HG02623 (cell line): ENCODE measurements at regions not wholly inside any gene's neighbourhood (a gene's known extent, or its start where the extent isn't known, plus 50 kb on each side); places are given as distances from the start of the nearest gene placed in this dataset.
"Not testable (repeated sequence)": the region's sequence is repeated elsewhere in the genome, so short reads cannot be mapped to it uniquely, and the experiment has no call there.

Source experiments
- ATAC-seq: cut with Tn5 transposase; IDR thresholded peaks from one replicate; pipeline ENCODE4 v1.9.1; 2021; ENCODE audit warnings: moderate library complexity; ENCODE audit not compliant: unreplicated experiment

DNA sequence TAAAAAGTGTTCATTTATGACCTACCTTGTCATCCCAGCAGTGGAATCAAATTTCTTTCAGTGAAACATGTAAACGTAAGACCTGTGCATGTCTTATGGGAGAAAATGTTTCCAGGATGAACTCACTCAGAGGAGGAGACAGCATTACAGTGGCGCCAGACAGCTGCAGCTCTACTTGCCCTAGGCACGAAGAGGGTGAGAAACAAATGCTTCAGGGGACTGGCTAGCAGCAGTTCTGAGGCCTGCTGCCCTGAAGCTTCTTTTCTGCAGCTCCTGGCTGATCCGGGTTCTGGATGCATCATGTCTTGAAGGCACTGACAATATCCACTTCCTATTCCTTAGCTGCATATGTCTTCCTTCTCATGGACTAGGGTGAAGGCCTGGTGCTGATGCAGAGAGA lies 120.2 kb downstream of the QRSL1 start:
- ATAC-seq = no peak

DNA sequence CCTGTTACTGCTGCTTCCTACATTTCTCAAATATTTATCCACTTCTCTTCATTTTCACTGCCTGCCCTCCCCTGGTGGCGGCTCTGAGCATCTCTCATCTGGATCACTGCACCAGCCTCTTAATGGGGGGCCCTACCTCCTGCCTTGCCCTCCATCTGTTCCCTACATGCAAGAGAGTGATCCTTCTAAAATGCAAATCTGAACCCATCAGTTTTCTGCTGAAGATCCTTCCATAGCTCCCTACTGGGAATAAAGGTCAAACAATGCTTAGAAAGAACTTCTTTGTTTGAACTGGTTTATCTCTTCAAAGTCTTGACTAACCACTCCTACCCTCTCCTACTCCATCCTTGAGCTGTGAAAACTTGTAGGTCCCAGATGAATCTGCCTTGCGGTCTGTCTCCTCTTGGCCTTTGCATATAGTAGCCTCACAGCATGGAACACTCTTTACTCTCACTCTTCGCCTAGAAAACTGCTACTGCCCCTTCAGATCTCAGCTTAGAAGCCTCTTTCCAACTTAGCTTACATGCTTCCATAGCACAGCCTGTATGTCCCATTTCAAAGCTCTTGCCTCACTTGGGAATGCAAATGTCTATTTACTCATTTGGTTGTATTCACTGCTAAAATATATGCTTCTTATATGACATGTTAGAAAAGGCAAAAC lies 119.3 kb downstream of the QRSL1 start:
- no peak for ATAC-seq

DNA sequence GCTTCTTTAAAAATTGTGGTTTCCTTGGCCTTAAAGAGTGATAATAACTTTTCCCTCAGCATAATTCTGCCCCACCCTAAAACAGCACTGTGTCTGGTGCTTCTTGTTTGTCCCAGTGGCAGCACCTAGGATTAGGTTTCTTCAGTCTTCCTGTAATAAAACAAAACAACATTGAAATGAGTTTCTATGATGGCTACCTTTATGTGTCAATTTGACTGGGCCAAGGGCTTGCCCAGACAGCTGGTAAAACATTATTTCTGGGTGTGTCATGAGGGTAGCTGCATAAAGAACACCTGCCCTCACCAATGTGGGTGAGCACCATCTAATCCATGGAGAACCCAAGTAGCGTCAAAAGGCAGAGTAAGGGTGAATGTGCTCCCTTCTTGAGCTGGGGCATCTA lies 117.8 kb downstream of the QRSL1 start:
- no peak for ATAC-seq

DNA sequence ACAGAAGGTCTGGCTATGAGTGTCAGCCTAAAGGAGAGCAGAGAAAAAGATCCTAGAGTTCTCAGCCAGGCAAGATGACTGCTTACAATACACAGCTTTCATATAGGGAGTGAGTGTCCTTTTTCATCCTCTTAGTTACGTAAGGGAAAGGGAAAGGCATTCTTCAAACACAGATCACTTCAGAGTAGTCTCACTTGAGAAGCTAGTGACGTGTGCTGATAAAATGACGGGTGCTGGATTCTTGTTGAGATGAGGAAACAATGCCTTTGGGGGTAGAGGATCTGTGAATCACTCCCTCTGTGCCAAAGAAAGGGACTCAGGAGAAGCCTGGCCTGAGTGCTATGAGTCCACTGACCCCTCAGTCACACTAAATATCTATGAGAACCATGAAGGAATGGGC lies 117.3 kb downstream of the QRSL1 start:
- no peak for ATAC-seq

DNA sequence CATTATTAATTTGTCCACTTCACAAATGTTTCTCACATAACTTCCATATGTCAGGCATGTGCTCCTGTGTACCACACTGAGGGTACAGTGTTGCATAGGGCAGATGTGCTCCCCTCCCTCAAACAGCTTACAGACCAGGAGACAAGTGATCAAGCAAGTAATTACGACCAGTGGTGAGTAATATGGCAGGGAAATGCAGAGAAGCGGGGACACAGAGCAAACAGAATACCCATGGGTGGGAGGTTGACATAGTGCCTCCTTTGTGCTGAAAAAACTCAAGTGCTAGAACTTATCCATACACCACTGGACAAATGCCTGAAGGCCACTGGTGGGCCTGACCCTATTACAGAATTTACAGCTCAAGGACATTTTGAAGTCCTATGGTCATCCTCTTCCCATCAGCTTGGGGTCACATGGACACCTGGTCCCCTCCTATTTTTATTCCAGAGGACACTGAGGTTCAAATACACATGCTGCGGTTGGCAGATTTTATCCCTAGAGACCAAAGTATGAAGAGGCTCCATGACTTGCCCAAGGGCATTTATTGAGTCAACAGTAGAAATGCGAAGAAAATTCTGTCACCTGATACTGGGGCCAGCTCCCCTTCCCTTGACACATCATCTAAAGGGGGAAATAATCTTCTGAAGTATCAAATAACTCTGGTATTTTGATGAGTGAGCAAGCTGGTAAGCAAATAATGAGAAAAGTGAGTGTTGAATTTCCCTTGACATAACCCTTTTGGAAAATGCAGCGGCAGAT lies 116.6 kb downstream of the QRSL1 start:
- no peak for ATAC-seq

DNA sequence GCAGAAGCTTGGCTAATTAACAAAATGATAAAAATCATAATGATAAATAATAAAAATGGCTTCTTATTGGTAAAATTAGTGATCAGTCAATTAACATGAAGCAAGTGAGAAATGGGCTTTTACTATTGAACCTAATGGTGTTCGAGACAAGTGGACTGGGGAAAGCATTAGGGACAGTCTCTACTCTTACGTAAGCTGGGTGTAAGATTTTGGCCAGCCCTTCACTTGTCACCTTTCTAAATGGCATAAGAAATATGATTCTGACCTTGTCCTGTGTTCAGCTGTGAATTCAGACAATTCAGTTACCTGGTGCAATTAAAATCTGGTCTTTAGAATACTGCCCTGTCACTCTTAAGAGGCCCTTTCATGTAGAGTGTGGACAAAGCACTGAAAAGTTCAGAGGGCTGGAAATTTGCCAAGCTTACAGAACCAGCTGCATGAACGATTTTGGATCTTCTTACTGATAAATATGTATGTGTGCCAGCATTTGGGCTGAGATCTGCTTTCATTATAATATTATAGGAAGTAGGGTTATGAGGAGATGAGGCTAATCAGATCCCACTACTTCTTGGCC lies 115.9 kb downstream of the QRSL1 start:
- ATAC-seq = no peak

DNA sequence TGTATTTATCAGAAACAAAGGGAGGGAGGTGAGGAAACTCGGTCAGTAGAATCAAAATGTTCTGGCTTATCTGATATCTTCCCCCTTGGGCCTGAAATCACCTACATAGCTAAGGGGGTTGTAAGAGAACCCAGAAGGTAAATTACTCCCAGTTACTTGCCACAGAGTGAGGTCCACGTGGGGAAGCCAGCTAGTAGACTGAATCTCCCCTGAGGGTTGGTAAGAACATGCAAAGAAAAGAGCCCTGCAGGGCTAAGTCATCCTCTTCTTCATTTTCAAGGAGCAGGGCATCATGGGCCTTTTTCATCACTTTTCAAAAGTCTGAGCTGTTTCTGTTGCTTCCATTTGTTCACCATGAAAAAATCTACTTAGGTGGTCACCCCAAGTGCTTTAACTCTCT lies 115.4 kb downstream of the QRSL1 start:
- ATAC-seq = no peak

DNA sequence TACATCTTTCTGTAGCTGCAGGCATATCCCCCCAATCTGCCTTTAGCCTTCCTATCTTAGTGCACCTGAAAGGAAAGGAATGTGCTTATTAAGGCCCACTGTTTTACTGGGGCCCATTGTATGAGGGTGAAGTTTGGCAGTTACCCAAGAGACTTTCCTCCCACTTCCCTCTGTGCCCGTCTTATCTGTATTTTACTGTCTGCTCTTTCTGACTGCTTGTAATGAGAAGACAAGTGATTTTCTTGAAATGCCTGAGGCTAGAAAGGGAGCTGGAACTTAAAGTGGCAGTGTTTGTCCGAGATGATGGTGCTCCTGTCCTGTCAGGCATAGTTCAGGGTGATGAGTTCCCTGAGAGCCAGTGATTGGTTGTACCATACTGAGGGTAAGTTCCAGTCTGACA lies 114.7 kb downstream of the QRSL1 start:
- not testable (repeated sequence) for ATAC-seq

DNA sequence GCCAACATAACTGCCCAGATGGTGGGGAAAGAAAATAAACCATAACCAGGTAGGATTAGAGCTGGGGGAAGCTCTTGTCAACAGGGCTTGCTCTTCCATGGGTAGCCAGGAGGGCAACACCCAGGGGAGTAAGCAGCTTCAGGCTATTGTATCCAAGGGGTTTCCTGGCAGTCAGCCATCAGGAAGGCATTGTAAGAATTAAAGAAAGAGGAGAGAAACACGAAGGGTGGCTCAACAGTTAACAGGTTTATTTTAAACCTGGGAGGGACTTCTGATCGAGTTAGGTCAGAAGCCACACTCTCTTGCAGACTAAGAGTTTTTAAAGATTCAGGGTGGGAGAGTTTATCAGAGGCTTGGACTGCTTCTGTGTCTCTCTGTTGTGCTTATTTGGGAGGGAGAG lies 114.2 kb downstream of the QRSL1 start:
- ATAC-seq = no peak

DNA sequence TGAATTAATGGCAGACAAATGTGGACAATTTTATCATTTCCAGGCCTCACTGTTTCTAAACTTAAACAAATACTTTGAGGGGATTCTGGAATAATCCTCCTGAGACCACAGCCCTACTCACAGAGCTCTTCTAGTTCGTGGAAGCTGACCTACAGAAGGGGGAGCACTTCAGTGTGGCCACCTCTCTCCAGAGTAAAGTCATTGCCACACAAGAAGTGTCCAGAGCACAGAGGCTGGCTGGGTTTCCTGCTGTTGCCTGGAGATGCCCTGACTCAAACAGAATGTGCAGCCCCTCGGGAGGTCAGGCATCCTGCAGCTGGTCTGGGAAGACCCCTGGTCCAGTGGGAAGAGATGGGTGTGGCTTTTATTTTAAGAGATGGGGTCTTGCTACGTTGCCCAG lies 110.9 kb downstream of the QRSL1 start:
- ATAC-seq = no peak

DNA sequence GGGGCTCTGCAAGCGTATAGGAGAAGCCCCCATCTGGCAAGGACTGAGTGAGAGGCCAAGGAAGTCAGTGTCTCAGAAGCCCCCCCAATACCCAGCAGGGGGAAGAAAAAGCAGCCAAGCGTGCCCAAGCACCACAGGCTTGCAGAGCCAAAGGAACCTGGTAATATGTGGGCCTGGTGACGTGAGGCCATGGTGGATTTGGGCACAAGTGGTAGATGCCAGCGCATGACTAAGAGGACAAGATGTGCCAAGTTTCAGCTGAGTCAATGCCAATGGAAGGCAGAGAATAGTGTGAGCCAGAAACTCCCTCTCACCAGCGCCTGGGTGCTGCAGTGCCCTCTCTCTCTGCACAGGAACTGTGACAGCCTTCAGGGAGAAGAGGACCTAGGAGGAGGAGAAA lies 110.0 kb downstream of the QRSL1 start:
- no peak for ATAC-seq

DNA sequence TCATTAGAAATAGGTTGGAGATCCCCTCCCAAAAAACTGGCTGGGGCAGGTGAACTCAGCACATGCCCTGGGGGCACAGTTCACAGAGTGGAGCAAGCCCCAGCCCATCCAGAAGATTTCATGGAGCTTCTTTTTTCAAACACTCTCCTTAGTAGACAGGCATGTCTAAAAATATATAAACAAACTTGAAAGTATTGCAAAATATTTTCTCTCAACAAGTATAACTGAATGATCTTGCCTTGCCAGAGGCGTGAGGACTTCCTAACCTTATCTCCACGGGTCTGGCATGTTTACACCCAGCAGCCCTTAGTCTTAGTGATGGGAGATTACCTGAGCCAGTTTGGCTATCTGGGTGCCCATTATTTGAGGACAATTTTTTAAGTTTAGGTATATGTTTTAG lies 107.1 kb downstream of the QRSL1 start:
- no peak for ATAC-seq

DNA sequence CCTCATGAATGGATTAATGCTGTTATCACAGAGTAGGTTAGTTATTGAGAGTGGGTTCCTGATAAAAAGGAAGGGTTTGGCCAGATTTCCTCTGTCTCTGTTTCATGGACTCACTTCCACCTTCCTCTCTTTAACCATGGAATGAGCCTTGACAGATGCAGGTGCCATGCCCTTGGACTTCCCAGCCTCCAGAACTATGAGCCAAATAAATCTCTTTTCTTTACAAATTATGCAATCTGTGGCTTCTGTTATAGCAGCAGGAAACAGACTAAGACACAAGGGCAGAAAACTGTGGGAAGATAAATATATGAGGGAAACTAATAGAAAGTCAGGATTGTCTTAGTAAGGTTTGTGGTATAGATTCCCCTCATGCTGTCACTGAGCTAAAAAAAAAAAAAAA lies 106.5 kb downstream of the QRSL1 start:
- ATAC-seq = no peak

DNA sequence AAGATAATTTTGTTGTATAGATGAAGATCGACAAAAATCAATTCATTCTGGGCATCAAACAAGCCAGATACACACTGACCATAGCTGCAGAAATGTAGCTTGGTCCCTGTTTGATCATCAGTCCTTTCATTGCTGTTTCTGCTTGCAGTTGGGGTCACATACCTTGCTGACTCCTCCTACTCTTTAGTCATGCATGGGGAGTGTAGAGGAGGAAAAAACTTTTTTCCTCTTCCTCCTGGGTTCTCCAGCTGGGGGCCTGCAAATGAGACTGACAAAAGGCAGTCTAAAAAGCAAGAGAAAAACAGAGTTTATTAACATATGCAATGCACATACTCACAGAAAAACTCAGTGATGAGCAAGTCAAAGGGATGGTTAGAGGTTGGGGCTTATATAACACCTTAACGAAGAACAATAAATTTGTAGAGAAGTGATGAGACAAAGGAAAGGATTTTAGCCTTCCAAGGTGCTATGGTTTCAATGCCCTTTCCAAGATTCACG lies 105.8 kb downstream of the QRSL1 start:
- no peak for ATAC-seq

DNA sequence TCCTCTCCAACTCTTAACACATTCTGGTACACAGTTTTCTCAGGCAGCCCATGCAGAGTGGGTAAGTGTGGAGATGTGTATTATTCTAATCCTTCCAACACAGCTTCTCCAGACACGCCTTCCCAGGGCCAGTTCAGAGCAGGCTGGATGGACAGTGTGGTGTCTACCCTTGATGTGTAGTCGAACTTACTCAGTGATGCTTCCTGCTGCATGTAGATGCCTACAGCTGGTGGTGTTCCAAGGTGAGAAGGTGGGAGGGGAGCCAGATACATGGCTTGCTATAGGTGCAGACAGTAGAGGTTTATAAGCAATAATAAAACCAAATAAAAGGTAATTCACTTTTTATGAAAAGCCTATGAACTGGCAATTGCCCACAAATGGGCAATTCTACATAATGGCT lies 104.0 kb downstream of the QRSL1 start:
- no peak for ATAC-seq

DNA sequence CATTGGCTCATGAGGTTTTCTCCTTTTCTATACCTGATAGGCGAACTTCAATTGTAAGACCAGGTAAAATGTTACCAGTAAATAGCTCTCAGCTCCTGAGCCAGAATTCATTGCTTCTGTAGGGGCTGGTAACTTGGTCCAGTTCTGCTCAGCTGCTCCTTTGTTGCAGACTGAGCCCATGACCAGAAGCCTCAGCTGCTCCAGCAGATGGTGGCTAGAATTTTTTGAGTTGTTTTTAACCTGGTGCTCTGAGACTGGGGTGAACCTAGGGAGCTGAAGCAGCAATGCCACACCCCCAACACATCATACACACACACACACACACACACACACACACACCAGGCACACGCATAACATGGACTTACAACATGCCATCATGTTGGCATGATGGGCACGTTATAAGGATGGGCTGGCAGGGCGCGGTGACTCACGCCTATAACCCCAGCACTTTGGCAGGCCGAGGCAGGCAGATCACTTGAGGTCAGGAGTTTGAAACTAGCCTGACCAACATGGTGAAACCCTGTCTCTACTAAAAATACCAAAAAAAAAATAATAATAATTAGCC lies 103.1 kb downstream of the QRSL1 start:
- ATAC-seq = no peak

DNA sequence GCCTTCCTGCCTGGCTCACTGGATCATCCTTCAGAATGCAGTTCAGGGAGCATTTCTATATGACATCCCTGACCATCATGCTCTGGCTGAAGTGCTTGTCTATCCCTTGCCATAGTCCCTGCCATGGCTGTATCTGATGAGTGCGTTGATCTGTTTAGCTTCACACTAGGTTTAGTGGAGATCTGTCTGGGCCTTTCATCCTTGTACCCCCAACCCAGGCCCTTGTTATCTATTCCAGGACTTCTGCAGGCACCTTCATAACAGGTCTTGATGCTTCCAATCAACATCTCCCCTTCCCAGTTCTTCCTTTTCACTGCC lies 102.4 kb downstream of the QRSL1 start:
- ATAC-seq = no peak

DNA sequence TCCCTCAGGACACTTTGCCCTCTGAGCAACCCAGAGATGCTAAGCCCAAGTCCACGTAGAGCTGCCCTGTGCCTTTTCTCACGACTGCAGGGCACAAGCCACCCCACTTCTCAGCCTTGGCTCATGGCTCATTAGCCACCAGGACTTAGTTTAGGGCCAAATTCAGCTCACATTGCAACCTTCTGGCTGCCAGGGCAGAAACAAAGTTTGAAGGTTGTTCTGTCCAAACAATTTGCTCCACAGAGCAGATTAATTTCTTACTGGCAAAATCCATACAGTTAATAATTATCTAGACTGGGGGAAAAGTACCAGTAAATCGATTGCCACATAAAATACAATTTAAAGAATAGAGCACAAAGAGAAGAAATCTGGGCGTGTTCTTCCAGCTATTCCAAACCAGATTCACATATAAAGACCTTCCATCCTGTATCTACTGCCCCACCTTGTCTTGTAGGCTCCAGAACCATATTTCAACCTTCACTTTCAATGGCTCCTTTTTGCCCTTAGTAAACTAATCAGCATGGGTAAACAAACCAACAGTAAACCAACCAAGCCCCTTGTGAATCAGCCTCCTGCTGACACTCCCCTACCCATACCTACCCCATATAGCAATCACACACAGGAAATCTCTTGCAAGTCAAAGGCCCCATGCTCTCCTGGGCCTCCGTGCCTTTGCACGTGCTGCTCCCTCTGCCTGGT lies 101.9 kb downstream of the QRSL1 start:
- ATAC-seq = no peak

DNA sequence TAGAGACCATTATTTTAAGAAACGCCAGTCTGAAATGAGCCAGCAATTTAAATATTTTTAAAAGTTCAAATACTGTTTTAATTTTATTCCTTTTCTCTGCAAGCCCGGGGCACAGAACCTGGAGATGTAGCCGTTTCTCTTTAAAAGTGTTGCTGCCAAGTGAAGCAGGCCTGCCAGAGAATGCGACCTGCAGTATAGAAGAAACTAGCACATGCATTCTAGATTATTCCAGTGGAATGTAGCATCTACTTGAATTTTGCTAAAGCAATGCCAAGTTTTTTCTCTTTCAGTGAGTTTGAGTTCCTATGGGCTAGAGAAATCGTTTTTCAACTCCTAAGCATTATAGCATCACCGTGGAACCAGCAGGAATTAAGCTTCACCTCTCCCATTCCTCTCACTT lies 101.3 kb downstream of the QRSL1 start:
- ATAC-seq = no peak

DNA sequence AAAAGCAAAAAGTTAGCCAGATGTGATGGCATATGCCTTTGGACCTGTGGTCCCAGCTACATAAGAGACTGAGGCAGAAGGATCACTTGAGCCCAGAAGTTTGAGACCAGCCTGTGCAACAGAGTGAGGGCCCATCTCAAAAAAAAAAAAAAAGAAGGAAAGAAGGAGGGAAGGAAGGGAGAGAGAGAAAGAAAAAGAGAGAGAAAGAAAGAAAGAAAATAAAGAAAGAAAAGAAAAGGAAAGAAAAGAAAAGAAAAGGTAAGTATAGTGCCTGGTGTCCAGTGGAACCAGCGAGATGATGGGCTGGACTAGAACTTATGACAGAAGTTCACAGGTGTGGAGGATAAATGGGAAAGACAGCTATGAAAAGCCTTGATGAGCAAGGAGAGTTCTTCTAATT lies 100.9 kb downstream of the QRSL1 start:
- no peak for ATAC-seq

DNA sequence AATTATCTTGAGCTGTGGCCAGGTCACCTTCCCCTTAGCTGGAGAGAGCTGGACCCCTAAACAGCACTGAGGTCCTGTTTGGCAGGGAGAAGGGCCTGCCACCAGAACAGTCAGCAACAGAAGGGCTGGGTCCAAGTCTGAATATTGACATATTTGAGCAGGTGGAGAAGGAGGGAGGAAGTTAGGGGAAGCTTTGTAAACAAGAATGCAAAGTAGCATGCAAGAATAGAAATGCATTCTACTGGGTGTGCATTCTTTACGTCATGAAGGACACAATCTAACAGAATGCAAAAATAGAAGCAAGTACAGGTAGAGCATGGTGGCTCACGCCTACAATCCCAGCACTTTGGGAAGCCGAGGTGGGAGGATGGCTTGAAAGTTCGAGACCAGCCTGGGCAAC lies 100.5 kb downstream of the QRSL1 start:
- no peak for ATAC-seq
